Esophagus squamous epithelium (tissue), 4 donors: ENCODE measurements at regions not wholly inside any gene's neighbourhood (a gene's known extent, or its start where the extent isn't known, plus 50 kb on each side); places are given as distances from the start of the nearest gene placed in this dataset.

ENCODE experiments used
- POLR2A ChIP-seq, 4 donors: fragments of 450-650 bp; IDR thresholded peaks; one replicate each; pipeline ENCODE4 v1.6.1; 2017; ENCODE audit warnings: antibody characterized with exemption in 4 of 4, mild to moderate bottlenecking in 4 of 4, moderate library complexity in 3 of 4
- TF ChIP-seq, protein P1 (sequence below), 6 experiments: fragments of 450-650 bp in 4 of 6; fragments of 200-600 bp in 2 of 6; sonication (generic) in 2 of 6; IDR thresholded peaks; one replicate each; pipeline ENCODE4 v1.5.1; 2016 to 2019; ENCODE audit warnings: antibody characterized with exemption in 6 of 6, mild to moderate bottlenecking in 4 of 6, moderate library complexity in 4 of 6

DNA sequence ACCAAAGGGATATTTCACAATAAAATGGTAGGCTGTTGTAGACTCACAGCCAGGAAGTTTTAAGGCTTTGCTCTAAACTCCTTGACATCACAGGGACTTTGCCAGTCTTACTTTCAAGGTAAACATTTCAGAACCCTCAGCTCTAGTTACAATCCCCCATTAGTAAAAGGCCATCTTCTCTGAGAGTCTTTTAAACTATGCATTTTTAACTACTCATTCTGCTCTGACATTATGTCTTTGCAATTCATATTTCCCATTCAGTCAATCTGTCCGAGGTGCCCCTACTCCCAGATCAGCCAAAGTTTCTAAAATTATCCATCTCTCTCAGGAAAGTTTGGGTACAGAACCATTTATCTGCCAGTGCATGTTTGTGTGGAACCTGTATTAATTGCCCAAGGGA lies 1094.1 kb downstream of the TDRD15 start:
- TF ChIP-seq, protein P1, sequence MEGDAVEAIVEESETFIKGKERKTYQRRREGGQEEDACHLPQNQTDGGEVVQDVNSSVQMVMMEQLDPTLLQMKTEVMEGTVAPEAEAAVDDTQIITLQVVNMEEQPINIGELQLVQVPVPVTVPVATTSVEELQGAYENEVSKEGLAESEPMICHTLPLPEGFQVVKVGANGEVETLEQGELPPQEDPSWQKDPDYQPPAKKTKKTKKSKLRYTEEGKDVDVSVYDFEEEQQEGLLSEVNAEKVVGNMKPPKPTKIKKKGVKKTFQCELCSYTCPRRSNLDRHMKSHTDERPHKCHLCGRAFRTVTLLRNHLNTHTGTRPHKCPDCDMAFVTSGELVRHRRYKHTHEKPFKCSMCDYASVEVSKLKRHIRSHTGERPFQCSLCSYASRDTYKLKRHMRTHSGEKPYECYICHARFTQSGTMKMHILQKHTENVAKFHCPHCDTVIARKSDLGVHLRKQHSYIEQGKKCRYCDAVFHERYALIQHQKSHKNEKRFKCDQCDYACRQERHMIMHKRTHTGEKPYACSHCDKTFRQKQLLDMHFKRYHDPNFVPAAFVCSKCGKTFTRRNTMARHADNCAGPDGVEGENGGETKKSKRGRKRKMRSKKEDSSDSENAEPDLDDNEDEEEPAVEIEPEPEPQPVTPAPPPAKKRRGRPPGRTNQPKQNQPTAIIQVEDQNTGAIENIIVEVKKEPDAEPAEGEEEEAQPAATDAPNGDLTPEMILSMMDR (IDR thresholded peaks at IDR 0.05), result no peak
- TF ChIP-seq POLR2A (IDR thresholded peaks at IDR 0.05), result no peak
